Pancreas (tissue), 10 donors: ENCODE measurements at regions not wholly inside any gene's neighbourhood (a gene's known extent, or its start where the extent isn't known, plus 50 kb on each side); places are given as distances from the start of the nearest gene placed in this dataset.

Experiments
- ATAC-seq, 4 donors: fragments of 200-7000 bp; cut with Tn5 transposase; one replicate each; pipeline versions ENCODE4 v1.8.0 to v1.9.1; 2020; ENCODE audit warnings: mild to moderate bottlenecking in 4 of 4, moderate library complexity in 4 of 4
- DNase-seq, 6 donors: peaks; one replicate each; pipeline ENCODE4 v3.0.0-alpha.2; 2020
- FAIRE-seq: peaks from 2 replicates; lab custom pipeline; 2012; peaks lifted over from hg19 to GRCh38; lab: Jason Lieb, UNC
- H3K27ac ChIP-seq, 4 donors: fragments of 200-600 bp; sonication (generic); 1 replicate in 3 of 4; 2 replicates in 1 of 4; pipeline versions ENCODE4 v1.5.0 to v1.8.0; 2020
- H3K27me3 ChIP-seq, 4 donors: fragments of 200-600 bp; one replicate each; pipeline ENCODE4 v1.8.0; 2021
- H3K36me3 ChIP-seq, 3 donors: fragments of 200-600 bp; sonication (generic) in 1 of 3; one replicate each; pipeline versions ENCODE4 v1.5.0 to v1.8.0; 2020 to 2021
- H3K4me1 ChIP-seq, 3 donors: fragments of 200-600 bp; one replicate each; pipeline ENCODE4 v1.8.0; 2021
- H3K4me3 ChIP-seq, 4 donors: fragments of 200-600 bp; sonication (generic) in 2 of 4; one replicate each; pipeline versions ENCODE4 v1.5.0 to v1.8.0; 2020 to 2021
- H3K9me3 ChIP-seq, 4 donors: fragments of 200-600 bp; one replicate each; pipeline ENCODE4 v1.8.0; 2021
- WGBS, 2 donors: extraction: QIAGEN DNeasy Blood & Tissue Kit; methylation state at CpG; one replicate each; pipeline ENCODE4 v1.1.7; 2013; 5-methylcytosine and 5-hydroxymethylcytosine counted together
- intact Hi-C, 3 donors: fragments of 100-400 bp; cut with DNase I; formaldehyde crosslinking; loops; one replicate each; pipeline versions ENCODE4 v1.11.1 to v1.14.2; 2022
- TF ChIP-seq, protein P1 (sequence below), 4 donors: fragments of 200-600 bp; sonication (generic) in 3 of 4; IDR thresholded peaks; one replicate each; pipeline versions ENCODE4 v1.5.0 to v1.8.0; 2021; ENCODE audit warnings: antibody characterized with exemption in 4 of 4
- donor health status: healthy with polysubstance abuse.
- donor health status: DM: no; HTN: no; CAD: no; lungs with moderate emphysema.
- donor health status: DM: no; HTN: no; CAD: no.
- donor health status: control.
- donor health status: control.
- donor health status: Bipolar disorder and iron deficiency.
- donor health status: DM: yes; HTN: yes; CAD: no.
- donor health status: DM: no; HTN: no; CAD: no.
- donor health status: DM: no; HTN: no; CAD: no.
- donor health status: DM: yes; HTN: yes; CAD: no.

DNA sequence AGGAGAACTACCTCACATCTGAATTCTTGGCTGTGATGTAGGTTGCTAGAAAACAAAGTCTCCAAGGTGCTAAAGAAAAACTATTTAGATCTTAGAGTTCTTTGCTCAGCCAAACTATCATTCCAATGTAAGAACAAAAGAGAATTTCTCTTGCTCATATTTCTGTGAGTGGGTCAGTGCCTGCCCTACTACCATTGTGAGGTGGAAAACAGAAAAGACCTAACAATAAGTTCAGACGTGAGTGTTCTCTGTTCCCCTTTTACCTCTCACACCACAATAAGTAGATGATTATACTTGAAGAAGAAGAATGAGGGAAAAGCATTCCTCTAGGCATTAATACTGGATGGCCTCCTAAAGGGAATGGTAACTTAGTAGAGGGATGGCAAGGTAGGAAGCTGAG lies 187.4 kb upstream of the KITLG start:
- ATAC-seq (no peak), FAIRE-seq (no peak)
- intact Hi-C loops, result no loop called here

DNA sequence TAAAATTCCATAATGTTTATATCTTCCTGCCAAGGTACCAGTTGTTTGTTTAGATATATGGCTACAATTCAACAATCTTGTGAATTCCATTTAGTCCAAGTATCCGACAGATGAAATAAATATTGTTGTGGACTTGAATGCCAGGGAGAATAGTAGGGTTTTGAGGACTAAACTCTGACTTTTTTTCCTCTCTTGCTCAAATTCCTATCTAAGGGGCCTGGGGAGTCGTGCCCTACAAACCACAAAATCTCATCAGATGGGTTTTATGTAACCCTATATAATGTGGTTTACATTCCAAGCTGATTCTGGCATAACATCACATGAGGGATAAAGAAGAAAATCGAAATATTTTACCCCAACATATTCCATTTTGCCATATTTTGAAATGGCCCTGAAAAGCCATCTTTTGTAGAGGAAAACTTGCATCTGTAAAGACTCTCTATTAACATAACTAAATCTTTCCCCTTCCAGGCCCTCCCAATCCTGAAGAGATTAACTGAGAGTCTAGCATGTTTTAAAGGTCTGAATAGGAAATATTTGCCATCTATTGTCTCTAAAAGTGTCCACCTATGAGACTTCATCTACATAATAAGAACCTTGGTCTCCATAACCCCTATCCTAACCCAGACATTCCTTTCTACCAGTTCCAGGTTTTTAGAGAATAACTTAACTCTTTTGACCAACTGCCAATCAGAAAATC lies 184.7 kb upstream of the KITLG start:
- WGBS, 2 donors, result 78 to 82% methylated on average over 3 of the region's 3 CpGs
- Histone ChIP-seq H3K27ac (no peak overlapping the region), H3K4me1 (no peaks in the 10 kb centered on the region), H3K36me3 (no peaks in the 10 kb centered on the region), H3K9me3 (no peaks in the 10 kb centered on the region), H3K27me3 (no peaks in the 10 kb centered on the region), H3K4me3 (no peak overlapping the region)
- no peak for FAIRE-seq
- DNase-seq, result no peak
- intact Hi-C loops, result no loop called here
- no peak for ATAC-seq
- TF ChIP-seq, protein P1, sequence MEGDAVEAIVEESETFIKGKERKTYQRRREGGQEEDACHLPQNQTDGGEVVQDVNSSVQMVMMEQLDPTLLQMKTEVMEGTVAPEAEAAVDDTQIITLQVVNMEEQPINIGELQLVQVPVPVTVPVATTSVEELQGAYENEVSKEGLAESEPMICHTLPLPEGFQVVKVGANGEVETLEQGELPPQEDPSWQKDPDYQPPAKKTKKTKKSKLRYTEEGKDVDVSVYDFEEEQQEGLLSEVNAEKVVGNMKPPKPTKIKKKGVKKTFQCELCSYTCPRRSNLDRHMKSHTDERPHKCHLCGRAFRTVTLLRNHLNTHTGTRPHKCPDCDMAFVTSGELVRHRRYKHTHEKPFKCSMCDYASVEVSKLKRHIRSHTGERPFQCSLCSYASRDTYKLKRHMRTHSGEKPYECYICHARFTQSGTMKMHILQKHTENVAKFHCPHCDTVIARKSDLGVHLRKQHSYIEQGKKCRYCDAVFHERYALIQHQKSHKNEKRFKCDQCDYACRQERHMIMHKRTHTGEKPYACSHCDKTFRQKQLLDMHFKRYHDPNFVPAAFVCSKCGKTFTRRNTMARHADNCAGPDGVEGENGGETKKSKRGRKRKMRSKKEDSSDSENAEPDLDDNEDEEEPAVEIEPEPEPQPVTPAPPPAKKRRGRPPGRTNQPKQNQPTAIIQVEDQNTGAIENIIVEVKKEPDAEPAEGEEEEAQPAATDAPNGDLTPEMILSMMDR (IDR thresholded peaks at IDR 0.05), result no peak

More for the DNA sequence above, 187.4 kb upstream of the KITLG start:
- no peaks in the 10 kb centered on the region for H3K27me3 ChIP-seq
- 86 to 88% methylated on average over 1 of the region's 1 CpG for WGBS, 2 donors
- H3K9me3 ChIP-seq, result no peaks in the 10 kb centered on the region
- H3K4me3 ChIP-seq, result no peak overlapping the region
- no peak for DNase-seq
- H3K36me3 ChIP-seq, result no peaks in the 10 kb centered on the region
- TF ChIP-seq, protein P1 (IDR thresholded peaks at IDR 0.05), result no peak
- H3K4me1 ChIP-seq, result no peaks in the 10 kb centered on the region
- H3K27ac ChIP-seq, result no peak overlapping the region

DNA sequence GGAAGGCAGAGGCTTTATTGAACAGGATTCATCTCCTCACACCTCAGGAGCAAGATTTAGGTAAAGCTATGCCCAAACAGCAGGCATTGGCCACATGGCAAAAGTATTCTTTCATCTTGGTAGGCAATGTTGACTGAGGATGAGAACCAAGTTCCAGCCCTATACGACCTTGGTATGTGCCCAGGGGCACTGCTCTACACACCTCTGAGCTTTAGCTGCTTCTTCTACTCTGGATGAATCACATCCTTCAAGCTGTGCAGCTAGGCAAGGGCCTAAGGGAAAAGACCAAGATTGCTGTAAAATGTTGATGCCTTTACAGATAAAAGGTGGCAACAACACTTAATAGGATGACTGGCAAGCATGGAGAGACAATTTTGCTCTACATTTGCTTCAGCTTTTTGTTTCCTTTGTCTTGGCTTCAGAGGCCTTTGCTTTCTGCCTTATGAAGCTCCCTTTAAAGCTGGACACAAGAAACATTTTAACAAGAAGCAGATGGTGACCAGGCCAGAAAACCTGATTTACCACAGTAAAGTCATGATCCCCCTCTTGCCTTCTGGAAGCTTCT lies 183.3 kb upstream of the KITLG start:
- DNase-seq (no peak), ATAC-seq (no peak), FAIRE-seq (no peak)
- TF ChIP-seq, protein P1 (IDR thresholded peaks at IDR 0.05), result no peak
- Histone ChIP-seq H3K9me3 (no peaks in the 10 kb centered on the region), H3K4me3 (no peak overlapping the region), H3K27me3 (no peaks in the 10 kb centered on the region), H3K36me3 (no peaks in the 10 kb centered on the region), H3K4me1 (no peaks in the 10 kb centered on the region), H3K27ac (no peak overlapping the region)
- WGBS, 2 donors, result 57 to 73% methylated on average over 1 of the region's 1 CpG
- intact Hi-C loops, result no loop called here

DNA sequence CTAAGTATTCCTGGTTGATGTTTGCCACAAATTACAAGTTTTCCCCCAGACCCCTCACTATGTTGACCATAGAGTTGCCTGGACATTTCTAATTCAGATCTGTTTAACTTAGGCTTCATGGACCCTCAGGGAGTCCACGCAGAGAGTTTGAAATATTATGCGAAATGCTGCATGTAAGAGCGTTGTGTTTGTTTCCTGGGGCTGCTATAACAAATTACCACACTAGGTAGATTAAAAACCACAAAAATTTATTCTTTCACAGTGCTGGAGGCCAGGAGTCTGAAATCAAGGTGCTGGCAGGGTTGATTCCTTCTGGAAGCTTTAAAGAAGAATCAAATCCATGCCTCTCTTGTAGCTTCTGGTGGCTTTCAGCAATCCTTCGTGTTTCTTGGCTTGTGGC lies 177.9 kb upstream of the KITLG start:
- Histone ChIP-seq H3K4me3 (no peak overlapping the region), H3K4me1 (no peaks in the 10 kb centered on the region), H3K9me3 (no peaks in the 10 kb centered on the region), H3K36me3 (no peaks in the 10 kb centered on the region), H3K27ac (no peak overlapping the region), H3K27me3 (no peaks in the 10 kb centered on the region)
- intact Hi-C loops, result no loop called here
- TF ChIP-seq, protein P1 (IDR thresholded peaks at IDR 0.05), result no peak
- no peak for ATAC-seq
- 92% methylated on average over 4 of the region's 4 CpGs for WGBS, 2 donors
- no peak for FAIRE-seq
- DNase-seq, result no peak

DNA sequence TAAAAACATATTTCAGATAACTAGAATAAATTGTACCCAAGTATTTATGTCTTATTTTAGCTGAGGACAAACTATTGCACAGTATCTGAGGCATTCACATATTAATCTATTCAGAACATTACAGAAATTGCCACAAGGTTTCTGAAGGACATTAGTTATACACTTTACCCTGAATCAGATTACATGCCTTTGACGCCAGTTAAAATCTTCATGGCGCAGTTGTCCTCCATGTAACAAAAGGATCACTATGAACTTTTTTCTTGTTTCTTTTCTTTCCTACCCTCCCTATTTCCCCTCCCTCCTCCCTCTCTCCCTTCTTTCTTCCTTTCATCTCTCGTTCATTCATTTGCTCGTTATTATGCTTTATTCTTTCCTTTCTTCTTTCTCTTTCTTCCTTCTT lies 176.6 kb upstream of the KITLG start:
- intact Hi-C loops, result no loop called here

More for the DNA sequence above, 176.6 kb upstream of the KITLG start:
- TF ChIP-seq, protein P1 (IDR thresholded peaks at IDR 0.05), result no peak
- 93 to 95% methylated on average over 4 of the region's 4 CpGs for WGBS, 2 donors
- H3K27ac ChIP-seq, result no peak overlapping the region
- H3K36me3 ChIP-seq, result no peaks in the 10 kb centered on the region
- FAIRE-seq, result no peak
- H3K9me3 ChIP-seq, result no peaks in the 10 kb centered on the region
- no peaks in the 10 kb centered on the region for H3K4me1 ChIP-seq
- DNase-seq, result no peak
- no peak for ATAC-seq
- H3K27me3 ChIP-seq, result no peaks in the 10 kb centered on the region
- no peak overlapping the region for H3K4me3 ChIP-seq
